DND-41 (cell line): ENCODE measurements at regions not wholly inside any gene's neighbourhood (a gene's known extent, or its start where the extent isn't known, plus 50 kb on each side); places are given as distances from the start of the nearest gene placed in this dataset.

Experiments used
- EZH2 ChIP-seq: IDR thresholded peaks from 3 replicates; pipeline ENCODE4 v1.6.1; 2012; ENCODE audit warnings: borderline replicate concordance, low read depth, mild to moderate bottlenecking, moderate library complexity, low read length, inconsistent platforms; ENCODE audit not compliant: severe bottlenecking
- TF ChIP-seq, protein P1 (sequence below): IDR thresholded peaks from 2 replicates; pipeline ENCODE4 v1.5.1; 2012; ENCODE audit warnings: borderline replicate concordance, low read length, moderate library complexity, mild to moderate bottlenecking; ENCODE audit not compliant: poor library complexity, severe bottlenecking; ENCODE audit errors: extremely low read depth

DNA sequence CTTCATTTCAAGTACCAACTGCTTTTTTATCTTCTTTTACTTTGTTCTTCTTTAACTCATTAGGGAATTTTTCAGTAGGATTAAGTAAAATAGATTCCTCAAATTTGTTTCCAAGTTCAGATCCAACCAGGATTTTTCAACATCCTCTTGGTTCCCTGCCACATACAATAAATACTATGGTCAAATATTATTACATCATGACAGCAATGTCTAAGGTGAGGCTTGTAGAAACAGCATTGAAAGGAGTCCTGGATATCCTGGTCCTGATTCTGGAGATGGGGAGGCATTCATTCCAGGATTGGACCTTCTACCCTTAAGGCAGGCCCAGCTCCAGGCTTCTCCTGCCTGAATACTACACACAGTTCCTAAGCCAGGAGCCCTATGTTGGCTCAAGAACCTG is 80.2 kb upstream of the F3 start:
- TF ChIP-seq, protein P1, sequence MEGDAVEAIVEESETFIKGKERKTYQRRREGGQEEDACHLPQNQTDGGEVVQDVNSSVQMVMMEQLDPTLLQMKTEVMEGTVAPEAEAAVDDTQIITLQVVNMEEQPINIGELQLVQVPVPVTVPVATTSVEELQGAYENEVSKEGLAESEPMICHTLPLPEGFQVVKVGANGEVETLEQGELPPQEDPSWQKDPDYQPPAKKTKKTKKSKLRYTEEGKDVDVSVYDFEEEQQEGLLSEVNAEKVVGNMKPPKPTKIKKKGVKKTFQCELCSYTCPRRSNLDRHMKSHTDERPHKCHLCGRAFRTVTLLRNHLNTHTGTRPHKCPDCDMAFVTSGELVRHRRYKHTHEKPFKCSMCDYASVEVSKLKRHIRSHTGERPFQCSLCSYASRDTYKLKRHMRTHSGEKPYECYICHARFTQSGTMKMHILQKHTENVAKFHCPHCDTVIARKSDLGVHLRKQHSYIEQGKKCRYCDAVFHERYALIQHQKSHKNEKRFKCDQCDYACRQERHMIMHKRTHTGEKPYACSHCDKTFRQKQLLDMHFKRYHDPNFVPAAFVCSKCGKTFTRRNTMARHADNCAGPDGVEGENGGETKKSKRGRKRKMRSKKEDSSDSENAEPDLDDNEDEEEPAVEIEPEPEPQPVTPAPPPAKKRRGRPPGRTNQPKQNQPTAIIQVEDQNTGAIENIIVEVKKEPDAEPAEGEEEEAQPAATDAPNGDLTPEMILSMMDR: no peak
- no peak for TF ChIP-seq EZH2
